Adipocyte (in vitro differentiated cells): ENCODE measurements at regions not wholly inside any gene's neighbourhood (a gene's known extent, or its start where the extent isn't known, plus 50 kb on each side); places are given as distances from the start of the nearest gene placed in this dataset.

Source experiments
- DNase-seq: peaks from one replicate; pipeline ENCODE4 v3.0.0-alpha.2; 2015; ENCODE audit warnings: low read depth
- H3K27me3 ChIP-seq: replicated peaks from 2 replicates; pipeline ENCODE4 v1.7.0; 2013; ENCODE audit warnings: mild to moderate bottlenecking, low read length, moderate library complexity; ENCODE audit not compliant: control insufficient read depth, insufficient read depth
- H3K36me3 ChIP-seq: 2 replicates; pipeline ENCODE4 v1.7.0; 2013; ENCODE audit warnings: low read length, mild to moderate bottlenecking, moderate library complexity; ENCODE audit not compliant: control insufficient read depth, insufficient read depth, severe bottlenecking
- H3K4me1 ChIP-seq: 2 replicates; pipeline ENCODE4 v1.7.0; 2013; ENCODE audit warnings: mild to moderate bottlenecking, low read length, moderate library complexity; ENCODE audit not compliant: control insufficient read depth, insufficient read depth
- H3K4me3 ChIP-seq: 2 replicates; pipeline ENCODE4 v1.7.0; 2013; ENCODE audit warnings: mild to moderate bottlenecking, low read length, moderate library complexity
- H3K9ac ChIP-seq: 2 replicates; pipeline ENCODE4 v1.7.0; 2013; ENCODE audit warnings: mild to moderate bottlenecking, low read length, moderate library complexity
- H3K9me3 ChIP-seq: 2 replicates; pipeline ENCODE4 v1.7.0; 2013; ENCODE audit warnings: mild to moderate bottlenecking, low read length, moderate library complexity; ENCODE audit not compliant: control insufficient read depth

DNA sequence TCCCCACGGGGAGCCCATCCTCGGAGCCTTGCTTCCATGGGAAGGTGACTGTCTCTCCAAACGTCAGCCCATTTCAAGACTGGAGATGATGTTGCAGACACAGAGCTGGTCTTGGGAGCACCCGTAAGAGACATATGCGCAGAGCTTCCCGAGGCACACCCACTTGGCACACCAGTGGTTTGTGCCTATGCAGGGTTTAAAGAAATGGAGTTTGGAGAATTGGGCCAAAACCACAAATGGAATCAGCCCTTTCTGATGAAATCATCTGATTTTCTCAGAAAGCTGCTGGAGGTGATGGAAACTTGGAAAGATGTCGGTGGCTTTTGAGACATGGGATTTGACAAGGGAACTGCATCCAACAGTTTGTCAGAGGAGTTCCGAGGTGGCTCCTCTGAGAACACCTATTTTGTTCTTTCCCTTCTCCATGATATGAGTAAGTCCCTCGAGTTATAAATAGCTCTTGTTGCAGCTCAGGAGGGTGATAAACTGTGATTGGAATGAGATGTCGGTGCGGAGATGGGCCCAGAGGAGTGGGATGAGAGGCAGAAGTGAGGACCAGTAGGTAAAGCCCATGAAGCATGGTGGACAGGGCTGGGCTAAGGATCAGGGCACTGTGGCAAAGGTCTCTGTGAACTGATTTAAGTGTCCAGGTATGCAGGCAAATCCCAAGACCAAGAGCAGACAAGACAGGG is 225.7 kb downstream of the ACKR3 start:
- H3K36me3 ChIP-seq = no peaks in the 10 kb centered on the region
- no peak for DNase-seq
- no peaks in the 10 kb centered on the region for H3K27me3 ChIP-seq
- H3K4me3 ChIP-seq = no peak overlapping the region
- H3K9ac ChIP-seq = no peak overlapping the region
- H3K9me3 ChIP-seq = no peaks in the 10 kb centered on the region
- H3K4me1 ChIP-seq = peaks cover 53% of the 10 kb centered on the region

DNA sequence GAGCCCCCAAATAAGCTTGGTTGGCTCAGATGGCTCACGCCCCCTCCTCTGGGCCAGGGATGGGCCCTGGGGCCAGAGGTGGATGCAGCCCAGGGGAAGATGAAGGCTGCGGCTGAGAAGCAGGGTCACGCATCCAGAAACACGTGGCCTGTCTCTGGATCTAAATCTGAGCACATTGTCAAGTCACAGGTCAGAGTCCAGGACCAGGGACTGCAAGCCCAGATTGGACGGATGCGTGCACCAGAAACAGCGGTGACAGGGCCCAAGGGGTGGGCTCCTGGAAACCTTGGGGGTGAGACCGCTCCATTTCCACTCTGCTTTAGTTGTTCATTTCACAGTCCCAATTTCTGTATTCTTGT is 226.2 kb downstream of the ACKR3 start:
- Histone ChIP-seq H3K36me3 (no peaks in the 10 kb centered on the region), H3K4me1 (peaks cover 50% of the 10 kb centered on the region), H3K27me3 (no peaks in the 10 kb centered on the region), H3K9ac (no peak overlapping the region), H3K9me3 (no peaks in the 10 kb centered on the region), H3K4me3 (no peak overlapping the region)
- no peak for DNase-seq

DNA sequence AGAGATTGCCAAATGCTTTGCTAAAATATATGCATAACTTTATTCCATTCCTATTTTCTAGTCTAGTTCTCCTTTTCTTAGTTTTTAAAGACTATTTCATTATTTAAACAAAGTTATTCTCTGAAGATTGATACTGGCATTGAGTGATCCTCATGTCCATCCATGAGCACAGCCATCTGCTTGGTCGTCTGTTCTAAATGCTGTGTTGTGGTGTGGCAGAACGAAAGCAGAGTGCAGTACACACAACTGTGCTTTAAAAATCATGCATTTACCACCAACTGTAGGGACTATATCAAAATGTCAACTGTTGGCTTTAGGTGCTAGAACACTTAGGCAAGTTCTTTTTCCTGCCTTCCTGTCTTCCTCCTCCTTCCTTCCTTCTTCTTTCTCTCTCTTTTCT is 226.6 kb downstream of the ACKR3 start:
- H3K36me3 ChIP-seq = no peaks in the 10 kb centered on the region
- DNase-seq = no peak
- no peaks in the 10 kb centered on the region for H3K9me3 ChIP-seq
- no peaks in the 10 kb centered on the region for H3K27me3 ChIP-seq
- peaks cover 47% of the 10 kb centered on the region for H3K4me1 ChIP-seq
- no peak overlapping the region for H3K4me3 ChIP-seq
- no peak overlapping the region for H3K9ac ChIP-seq

DNA sequence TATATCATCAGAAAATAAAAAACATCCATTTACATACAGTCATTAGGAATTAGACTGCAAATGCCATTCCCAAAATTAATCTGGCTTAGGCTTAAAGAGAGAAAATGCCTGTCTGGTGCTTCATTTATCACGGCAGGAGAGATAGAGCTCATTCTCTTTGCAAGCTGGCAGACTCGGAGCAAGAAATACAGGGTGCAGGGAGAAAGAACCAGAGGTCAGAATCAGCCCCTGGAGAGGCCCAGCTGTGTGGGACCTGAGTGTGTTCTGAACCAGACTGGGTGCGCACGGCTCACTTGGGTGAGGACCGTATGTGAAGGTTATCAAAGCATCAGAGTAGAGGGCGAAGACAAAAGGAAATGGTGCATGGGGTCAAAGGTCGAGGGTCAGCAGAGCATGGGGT is 227.8 kb downstream of the ACKR3 start:
- no peak for DNase-seq
- no peak overlapping the region for H3K4me3 ChIP-seq
- no peaks in the 10 kb centered on the region for H3K36me3 ChIP-seq
- peaks cover 41% of the 10 kb centered on the region for H3K4me1 ChIP-seq
- H3K27me3 ChIP-seq = no peaks in the 10 kb centered on the region
- H3K9me3 ChIP-seq = no peaks in the 10 kb centered on the region
- H3K9ac ChIP-seq = no peak overlapping the region

DNA sequence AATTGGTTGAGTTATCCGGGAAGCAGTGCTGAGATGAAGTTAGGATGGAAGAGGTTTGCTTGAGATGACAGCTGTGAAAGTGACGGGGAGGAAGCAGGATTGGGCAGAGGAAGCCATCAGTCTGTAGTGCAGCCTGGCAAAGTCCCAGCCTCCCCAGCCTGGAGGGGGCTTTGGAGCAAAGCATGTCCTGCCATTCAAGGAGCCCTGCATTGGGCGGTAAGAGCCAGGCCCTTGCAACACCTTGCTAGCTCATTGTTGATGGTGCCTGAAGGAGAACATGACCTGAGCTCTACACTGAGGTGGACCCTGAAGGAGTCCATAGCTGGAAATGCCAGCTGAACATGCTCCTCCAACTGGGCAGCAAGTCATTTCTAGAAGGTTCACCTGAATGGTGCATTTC is 228.9 kb downstream of the ACKR3 start:
- no peaks in the 10 kb centered on the region for H3K36me3 ChIP-seq
- H3K4me3 ChIP-seq = no peak overlapping the region
- H3K9ac ChIP-seq = no peak overlapping the region
- DNase-seq = no peak
- H3K9me3 ChIP-seq = no peaks in the 10 kb centered on the region
- peaks cover 39% of the 10 kb centered on the region for H3K4me1 ChIP-seq
- no peaks in the 10 kb centered on the region for H3K27me3 ChIP-seq

DNA sequence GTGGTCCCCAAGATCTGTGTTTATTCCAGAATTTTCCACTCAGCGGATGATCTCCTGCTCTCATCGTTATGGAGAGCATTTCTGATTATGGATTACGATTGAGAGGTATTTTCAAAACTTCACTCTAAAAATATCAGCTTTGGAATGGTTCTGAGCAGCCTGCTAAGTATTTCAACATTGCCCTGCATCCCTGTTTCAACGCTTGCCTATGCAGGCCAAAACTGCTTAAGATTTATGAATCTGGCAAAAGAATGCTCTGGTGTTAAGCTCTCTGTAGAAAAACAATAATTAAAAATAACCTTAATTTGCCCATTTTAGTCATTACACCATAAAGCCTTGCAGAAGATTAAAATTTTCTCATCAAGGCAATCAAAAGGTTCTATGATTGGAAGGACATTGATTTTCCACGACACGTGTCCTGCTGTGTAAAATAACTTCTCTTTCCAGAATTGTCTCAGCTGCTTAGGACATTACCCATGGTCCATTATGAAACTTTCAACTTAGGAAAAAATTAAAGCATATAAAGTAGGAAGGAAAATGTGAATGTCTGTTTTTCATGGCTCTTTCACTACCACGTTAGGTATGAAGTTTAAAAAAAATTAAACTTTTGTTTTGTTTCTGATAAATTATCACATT is 229.9 kb downstream of the ACKR3 start:
- Histone ChIP-seq H3K4me3 (no peak overlapping the region), H3K9me3 (no peaks in the 10 kb centered on the region), H3K36me3 (no peaks in the 10 kb centered on the region), H3K27me3 (no peaks in the 10 kb centered on the region), H3K4me1 (peaks cover 29% of the 10 kb centered on the region), H3K9ac (peak overlapping the region; percentile 57)
- no peak for DNase-seq

DNA sequence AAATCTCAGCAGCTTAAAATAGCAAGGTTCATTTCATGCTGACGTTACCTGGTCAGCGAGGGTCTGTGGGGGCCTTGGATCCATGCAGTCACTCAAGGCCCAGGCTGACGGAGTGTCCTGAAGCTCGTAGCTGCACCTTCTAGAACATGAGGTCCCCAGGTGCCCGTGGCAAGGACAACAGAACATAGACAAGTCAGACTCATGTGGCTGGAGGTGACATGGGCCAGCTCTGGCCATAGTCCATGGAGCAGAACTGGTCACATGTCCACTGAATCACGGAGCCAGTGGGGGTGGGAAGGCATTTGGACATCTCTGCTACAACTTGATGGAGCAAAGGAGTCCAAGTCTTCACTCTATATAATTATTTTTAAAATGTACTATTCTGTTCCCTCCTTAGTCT is 233.2 kb downstream of the ACKR3 start:
- no peak for DNase-seq
- peaks cover 3% of the 10 kb centered on the region for H3K9me3 ChIP-seq
- H3K36me3 ChIP-seq = no peaks in the 10 kb centered on the region
- no peak overlapping the region for H3K4me3 ChIP-seq
- no peak overlapping the region for H3K9ac ChIP-seq
- no peaks in the 10 kb centered on the region for H3K27me3 ChIP-seq
- H3K4me1 ChIP-seq = peaks cover 24% of the 10 kb centered on the region

DNA sequence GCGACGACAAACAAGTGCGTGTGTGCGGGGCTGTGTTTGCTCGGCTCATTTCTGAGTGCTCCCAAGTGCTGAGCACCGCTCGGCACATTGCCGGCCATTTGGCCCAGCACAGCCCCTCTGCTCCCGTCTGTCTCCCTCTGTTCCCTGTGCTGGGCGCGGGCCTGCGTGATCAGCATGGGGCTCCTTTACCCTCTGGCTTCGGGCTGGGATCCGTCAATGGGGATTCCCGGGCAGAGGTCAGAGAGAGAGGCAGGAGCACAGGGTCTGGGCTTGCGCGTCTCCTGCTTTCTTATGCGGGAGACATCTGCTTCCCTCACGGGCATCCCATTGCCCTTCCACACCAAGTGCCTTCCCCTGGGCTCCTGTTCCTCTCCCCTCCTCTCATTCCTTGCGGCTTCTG is 234.0 kb downstream of the ACKR3 start:
- no peak for DNase-seq
- H3K4me1 ChIP-seq = peaks cover 24% of the 10 kb centered on the region
- no peak overlapping the region for H3K9ac ChIP-seq
- peaks cover 4% of the 10 kb centered on the region for H3K9me3 ChIP-seq
- H3K4me3 ChIP-seq = no peak overlapping the region
- H3K27me3 ChIP-seq = no peaks in the 10 kb centered on the region
- no peaks in the 10 kb centered on the region for H3K36me3 ChIP-seq

DNA sequence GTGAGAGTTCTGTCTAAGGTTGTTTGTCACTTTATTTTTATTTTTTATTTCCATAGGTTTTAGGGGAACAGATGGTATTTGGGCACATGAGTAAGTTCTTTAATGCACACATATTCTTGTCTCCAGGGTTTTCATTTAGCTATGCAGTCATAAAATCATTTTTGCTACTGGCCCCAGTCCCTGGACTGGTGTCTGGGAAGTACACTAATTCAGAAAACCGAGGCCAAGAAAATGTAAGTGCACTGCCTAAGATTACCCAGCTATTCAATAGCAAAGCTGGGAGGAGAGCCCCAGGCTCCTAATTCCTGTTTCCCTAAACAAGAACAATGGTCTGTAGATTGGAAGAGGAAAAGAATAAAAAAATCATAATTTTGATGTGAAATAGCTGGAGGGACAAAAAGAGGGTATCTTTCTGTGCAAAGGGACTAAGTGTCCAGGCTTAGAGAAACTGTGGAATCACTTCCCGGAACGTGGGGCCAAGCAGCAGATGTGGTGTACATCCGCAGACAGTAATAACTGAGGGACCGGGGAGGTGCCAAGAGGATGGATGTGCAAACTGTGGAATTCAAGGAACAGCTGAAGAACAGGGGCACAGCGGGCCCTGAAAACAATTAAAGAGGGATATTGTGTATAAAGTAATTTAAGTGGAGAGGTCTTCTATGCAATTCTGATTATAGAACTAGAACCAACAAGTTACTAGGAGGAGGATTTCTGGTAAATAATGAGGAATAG is 236.3 kb downstream of the ACKR3 start:
- no peak overlapping the region for H3K4me3 ChIP-seq
- peak overlapping the region; percentile 42 for H3K9ac ChIP-seq

DNA sequence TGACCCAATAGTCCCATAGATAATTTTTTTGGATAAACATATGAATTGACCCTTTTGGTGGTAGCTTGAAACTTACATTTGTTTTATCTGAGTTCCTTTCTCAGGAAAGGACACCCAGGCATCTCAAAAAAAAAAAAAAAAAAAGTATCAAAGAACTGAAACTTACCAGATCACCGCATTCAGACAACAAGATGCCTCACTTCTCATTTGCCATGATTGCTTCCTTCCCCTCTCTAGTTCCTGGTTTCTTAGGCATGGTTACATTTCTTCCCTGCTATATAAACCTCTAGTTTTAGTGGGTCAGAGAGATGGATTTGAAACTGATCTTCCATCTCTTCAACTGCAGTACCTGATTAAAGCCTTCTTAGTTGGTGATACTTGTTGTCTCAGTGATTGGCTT is 240.1 kb downstream of the ACKR3 start:
- Histone ChIP-seq H3K4me3 (no peak overlapping the region), H3K36me3 (no peaks in the 10 kb centered on the region), H3K9me3 (peaks cover 18% of the 10 kb centered on the region), H3K27me3 (no peaks in the 10 kb centered on the region), H3K9ac (no peak overlapping the region), H3K4me1 (peaks cover 8% of the 10 kb centered on the region)
- DNase-seq = no peak

More for the DNA sequence above, 236.3 kb downstream of the ACKR3 start:
- Histone ChIP-seq H3K36me3 (no peaks in the 10 kb centered on the region), H3K9me3 (peaks cover 18% of the 10 kb centered on the region), H3K4me1 (peaks cover 8% of the 10 kb centered on the region), H3K27me3 (no peaks in the 10 kb centered on the region)
- DNase-seq = no peak

DNA sequence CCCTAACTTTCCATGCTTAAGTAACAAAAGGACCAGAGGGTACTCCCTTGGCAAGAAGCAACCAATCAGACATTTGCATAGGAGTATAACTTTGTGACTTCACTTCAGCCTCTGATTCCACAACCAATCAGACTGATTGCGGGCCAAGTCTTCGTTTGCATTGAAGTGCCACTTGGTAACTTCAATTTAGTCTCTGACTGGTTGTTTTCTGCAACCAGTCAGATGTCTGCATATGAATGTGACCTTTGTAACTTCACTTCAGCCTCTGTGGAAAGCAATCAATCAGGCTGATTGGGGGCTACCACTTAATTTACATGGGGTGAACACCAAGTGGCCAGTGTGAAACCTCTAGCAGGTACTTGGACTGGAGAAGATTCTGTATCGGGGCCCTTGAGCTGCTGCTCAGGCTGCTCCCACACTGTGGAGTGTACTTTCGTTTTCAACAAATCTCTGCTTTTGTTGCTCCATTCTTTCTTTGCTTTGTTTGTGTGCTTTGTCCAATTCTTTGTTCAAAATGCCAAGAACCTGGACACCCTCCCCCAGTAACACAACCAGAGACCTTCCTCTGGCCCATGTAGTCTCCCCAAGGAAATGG is 241.5 kb downstream of the ACKR3 start:
- DNase-seq = no peak
- Histone ChIP-seq H3K4me1 (peaks cover 3% of the 10 kb centered on the region), H3K4me3 (no peak overlapping the region), H3K9ac (no peak overlapping the region), H3K27me3 (no peaks in the 10 kb centered on the region), H3K9me3 (peaks cover 18% of the 10 kb centered on the region), H3K36me3 (no peaks in the 10 kb centered on the region)
